Smooth muscle cell (in vitro differentiated cells): ENCODE measurements at regions not wholly inside any gene's neighbourhood (a gene's known extent, or its start where the extent isn't known, plus 50 kb on each side); places are given as distances from the start of the nearest gene placed in this dataset.

ENCODE experiments used
- DNase-seq: peaks from one replicate; lab custom pipeline; 2025; ENCODE audit not compliant: unreplicated experiment; lab: John Stamatoyannopoulos, UW
- H2AFZ ChIP-seq: fragments of 200-600 bp; sonication (generic); 2 replicates; pipeline ENCODE4 v1.6.0; 2016; ENCODE audit warnings: antibody characterized with exemption, low read depth, mild to moderate bottlenecking
- H3F3A ChIP-seq: fragments of 200-600 bp; sonication (generic); 2 replicates; pipeline ENCODE4 v1.6.0; 2017; ENCODE audit warnings: antibody characterized with exemption, low read depth
- H3K27ac ChIP-seq: fragments of 200-600 bp; sonication (generic); 2 replicates; pipeline ENCODE4 v1.5.1; 2016; ENCODE audit warnings: low read depth, mild to moderate bottlenecking
- H3K27me3 ChIP-seq: fragments of 200-600 bp; sonication (generic); 2 replicates; pipeline ENCODE4 v1.6.1; 2016; ENCODE audit warnings: low read depth, mild to moderate bottlenecking
- H3K36me3 ChIP-seq: fragments of 200-600 bp; sonication (generic); 2 replicates; pipeline ENCODE4 v1.5.1; 2016; ENCODE audit warnings: low read depth
- H3K4me1 ChIP-seq: fragments of 200-600 bp; sonication (generic); 2 replicates; pipeline ENCODE4 v1.5.1; 2016; ENCODE audit warnings: low read depth
- H3K4me2 ChIP-seq: fragments of 200-600 bp; sonication (generic); 2 replicates; pipeline ENCODE4 v1.6.0; 2016; ENCODE audit warnings: mild to moderate bottlenecking
- H3K4me3 ChIP-seq: fragments of 200-600 bp; sonication (generic); 2 replicates; pipeline ENCODE4 v1.5.1; 2016; ENCODE audit warnings: mild to moderate bottlenecking
- H3K79me2 ChIP-seq: fragments of 200-600 bp; sonication (generic); 2 replicates; pipeline ENCODE4 v1.6.0; 2016; ENCODE audit warnings: low read depth, mild to moderate bottlenecking
- H3K9ac ChIP-seq: fragments of 200-600 bp; sonication (generic); 2 replicates; pipeline ENCODE4 v1.6.0; 2016; ENCODE audit warnings: low read depth
- H3K9me3 ChIP-seq: fragments of 200-600 bp; sonication (generic); replicated peaks from 2 replicates; pipeline ENCODE4 v1.5.1; 2016; ENCODE audit warnings: low read depth
- H4K20me1 ChIP-seq: fragments of 200-600 bp; sonication (generic); 2 replicates; pipeline ENCODE4 v1.6.0; 2016; ENCODE audit warnings: low read depth
- WGBS: methylation state at CpG from one replicate; pipeline ENCODE4 v1.1.7; 2016; ENCODE audit warnings: low lambda C conversion rate; 5-methylcytosine and 5-hydroxymethylcytosine counted together
- TF ChIP-seq, protein P1 (sequence below): fragments of 200-600 bp; sonication (generic); IDR thresholded peaks from 2 replicates; pipeline ENCODE4 v1.5.1; 2017; ENCODE audit warnings: borderline replicate concordance, mild to moderate bottlenecking, antibody characterized with exemption; ENCODE audit not compliant: insufficient read depth, poor library complexity, severe bottlenecking

- Histone ChIP-seq H3K9me3 (no peaks in the 10 kb centered on the region), H3K27me3 (no peaks in the 10 kb centered on the region), H3K79me2 (no peaks in the 10 kb centered on the region), H3K27ac (no peak overlapping the region), H3K4me2 (no peak overlapping the region), H4K20me1 (no peaks in the 10 kb centered on the region), H3K4me1 (no peaks in the 10 kb centered on the region), H3K9ac (no peak overlapping the region), H3K36me3 (no peaks in the 10 kb centered on the region), H2AFZ (no peak overlapping the region), H3K4me3 (no peak overlapping the region), H3F3A (no peaks in the 10 kb centered on the region)
- TF ChIP-seq, protein P1, sequence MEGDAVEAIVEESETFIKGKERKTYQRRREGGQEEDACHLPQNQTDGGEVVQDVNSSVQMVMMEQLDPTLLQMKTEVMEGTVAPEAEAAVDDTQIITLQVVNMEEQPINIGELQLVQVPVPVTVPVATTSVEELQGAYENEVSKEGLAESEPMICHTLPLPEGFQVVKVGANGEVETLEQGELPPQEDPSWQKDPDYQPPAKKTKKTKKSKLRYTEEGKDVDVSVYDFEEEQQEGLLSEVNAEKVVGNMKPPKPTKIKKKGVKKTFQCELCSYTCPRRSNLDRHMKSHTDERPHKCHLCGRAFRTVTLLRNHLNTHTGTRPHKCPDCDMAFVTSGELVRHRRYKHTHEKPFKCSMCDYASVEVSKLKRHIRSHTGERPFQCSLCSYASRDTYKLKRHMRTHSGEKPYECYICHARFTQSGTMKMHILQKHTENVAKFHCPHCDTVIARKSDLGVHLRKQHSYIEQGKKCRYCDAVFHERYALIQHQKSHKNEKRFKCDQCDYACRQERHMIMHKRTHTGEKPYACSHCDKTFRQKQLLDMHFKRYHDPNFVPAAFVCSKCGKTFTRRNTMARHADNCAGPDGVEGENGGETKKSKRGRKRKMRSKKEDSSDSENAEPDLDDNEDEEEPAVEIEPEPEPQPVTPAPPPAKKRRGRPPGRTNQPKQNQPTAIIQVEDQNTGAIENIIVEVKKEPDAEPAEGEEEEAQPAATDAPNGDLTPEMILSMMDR: no peak
- no peak for DNase-seq
Measured at GRCh38 chr6:72457738-72458137, 164.1 kb upstream of the KCNQ5 start.

DNA sequence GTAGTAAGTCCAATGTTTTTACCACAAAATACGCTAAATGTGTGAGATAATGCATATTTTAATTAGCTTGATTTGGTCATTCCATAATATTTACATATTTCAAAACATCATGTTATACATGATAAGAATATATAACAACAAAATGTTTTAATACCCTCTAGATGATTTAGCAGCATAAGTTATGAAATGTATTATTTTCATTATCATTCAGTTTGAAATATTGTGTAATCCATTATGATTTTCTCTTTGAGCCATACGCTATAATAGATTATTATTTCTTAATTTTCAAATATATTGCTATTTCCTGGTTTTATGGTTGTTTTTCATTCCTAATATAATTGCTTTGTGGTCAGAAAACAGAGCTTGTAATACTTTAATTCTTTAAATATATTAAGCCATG is 163.3 kb upstream of the KCNQ5 start:
- H3K9ac ChIP-seq: no peak overlapping the region
- H3K4me1 ChIP-seq: no peaks in the 10 kb centered on the region
- no peak for DNase-seq
- TF ChIP-seq, protein P1: no peak
- H2AFZ ChIP-seq: no peak overlapping the region
- H3F3A ChIP-seq: no peaks in the 10 kb centered on the region
- H3K36me3 ChIP-seq: no peaks in the 10 kb centered on the region
- no peak overlapping the region for H3K4me3 ChIP-seq
- 98% methylated on average over 2 of the region's 2 CpGs for WGBS
- no peak overlapping the region for H3K4me2 ChIP-seq
- H4K20me1 ChIP-seq: no peaks in the 10 kb centered on the region
- no peaks in the 10 kb centered on the region for H3K27me3 ChIP-seq
- H3K27ac ChIP-seq: no peak overlapping the region
- no peaks in the 10 kb centered on the region for H3K79me2 ChIP-seq
- H3K9me3 ChIP-seq: no peaks in the 10 kb centered on the region

DNA sequence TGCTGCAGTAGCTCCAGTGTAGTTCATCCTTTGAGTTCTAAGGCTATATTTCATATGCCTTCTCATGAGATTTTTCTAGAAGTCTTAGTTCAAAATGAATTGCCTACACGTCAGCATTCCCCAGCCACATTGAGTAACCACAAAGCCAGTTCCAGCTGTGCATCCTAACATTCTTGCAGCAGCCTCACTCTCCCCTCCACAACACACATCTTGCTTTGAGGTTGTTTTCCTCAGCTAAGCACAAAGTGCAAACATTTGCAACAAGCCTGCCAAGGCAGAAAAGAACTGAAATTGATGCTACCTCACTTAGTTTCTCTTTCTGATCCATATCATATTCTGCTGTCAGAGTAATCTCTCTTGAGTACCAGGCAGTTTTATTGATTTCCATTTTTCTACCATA is 160.7 kb upstream of the KCNQ5 start:
- no peak overlapping the region for H3K4me3 ChIP-seq
- H3K4me1 ChIP-seq: no peaks in the 10 kb centered on the region
- no peak overlapping the region for H2AFZ ChIP-seq
- no peak overlapping the region for H3K9ac ChIP-seq
- no peak overlapping the region for H3K27ac ChIP-seq
- H3K27me3 ChIP-seq: no peaks in the 10 kb centered on the region
- H4K20me1 ChIP-seq: no peaks in the 10 kb centered on the region
- TF ChIP-seq, protein P1: no peak
- H3K36me3 ChIP-seq: no peaks in the 10 kb centered on the region
- H3F3A ChIP-seq: no peaks in the 10 kb centered on the region
- H3K79me2 ChIP-seq: no peaks in the 10 kb centered on the region
- whole genome bisulfite sequencing: 60% methylated on average over 1 of the region's 1 CpG
- H3K9me3 ChIP-seq: no peaks in the 10 kb centered on the region
- no peak for DNase-seq
- no peak overlapping the region for H3K4me2 ChIP-seq

GRCh38 chr6:72464246-72464645 is 157.6 kb upstream of the KCNQ5 start:
- no peaks in the 10 kb centered on the region for H3K36me3 ChIP-seq
- WGBS: 79% methylated on average over 2 of the region's 2 CpGs
- no peak overlapping the region for H3K9ac ChIP-seq
- H2AFZ ChIP-seq: no peak overlapping the region
- no peaks in the 10 kb centered on the region for H4K20me1 ChIP-seq
- DNase-seq: no peak
- no peaks in the 10 kb centered on the region for H3K79me2 ChIP-seq
- H3K9me3 ChIP-seq: no peaks in the 10 kb centered on the region
- H3K27ac ChIP-seq: no peak overlapping the region
- no peaks in the 10 kb centered on the region for H3F3A ChIP-seq
- H3K4me2 ChIP-seq: no peak overlapping the region
- no peaks in the 10 kb centered on the region for H3K4me1 ChIP-seq
- no peaks in the 10 kb centered on the region for H3K27me3 ChIP-seq
- TF ChIP-seq, protein P1: no peak
- no peak overlapping the region for H3K4me3 ChIP-seq
